Erythroblast (primary cell): ENCODE measurements at regions not wholly inside any gene's neighbourhood (a gene's known extent, or its start where the extent isn't known, plus 50 kb on each side); places are given as distances from the start of the nearest gene placed in this dataset.

Experiments
- GATA1 ChIP-seq: IDR thresholded peaks from 2 replicates; pipeline ENCODE4 v1.6.1; 2011; ENCODE audit warnings: low read depth, mild to moderate bottlenecking, control low read depth, low read length, moderate library complexity
- POLR2A ChIP-seq: IDR thresholded peaks from 2 replicates; pipeline ENCODE4 v1.6.1; 2011; ENCODE audit warnings: mild to moderate bottlenecking, low read length

GRCh38 chr1:221172841-221173240, 293.6 kb downstream of the HLX start:
- TF ChIP-seq POLR2A (no peak), GATA1 (no peak)
